Activated naive CD8-positive, alpha-beta T cell treated with anti-CD3 and anti-CD28 coated beads, Interleukin-2, amount 50 U/mL, for 24 hours (primary cell): ENCODE measurements at regions not wholly inside any gene's neighbourhood (a gene's known extent, or its start where the extent isn't known, plus 50 kb on each side); places are given as distances from the start of the nearest gene placed in this dataset.

Source experiments
- ATAC-seq: fragments of 150-1000 bp; cut with Tn5 transposase; one replicate; pipeline ENCODE4 v1.10.0; 2021
- DNase-seq: peaks from one replicate; pipeline ENCODE4 v3.0.0; 2021
- H3K27ac Mint-ChIP-seq: one replicate; pipeline ENCODE4 v1.8.0; 2021; ENCODE audit warnings: mild to moderate bottlenecking, mixed read lengths
- H3K27me3 Mint-ChIP-seq: one replicate; pipeline ENCODE4 v1.8.0; 2021; ENCODE audit warnings: mixed read lengths
- H3K36me3 Mint-ChIP-seq: one replicate; pipeline ENCODE4 v1.8.0; 2021; ENCODE audit warnings: low read depth, mixed read lengths
- H3K4me1 Mint-ChIP-seq: one replicate; pipeline ENCODE4 v1.8.0; 2021; ENCODE audit warnings: mixed read lengths
- H3K4me3 Mint-ChIP-seq: one replicate; pipeline ENCODE4 v1.8.0; 2021; ENCODE audit warnings: mild to moderate bottlenecking, moderate library complexity, mixed read lengths
- H3K9me3 Mint-ChIP-seq: one replicate; pipeline ENCODE4 v1.8.0; 2021; ENCODE audit warnings: mixed read lengths

DNA sequence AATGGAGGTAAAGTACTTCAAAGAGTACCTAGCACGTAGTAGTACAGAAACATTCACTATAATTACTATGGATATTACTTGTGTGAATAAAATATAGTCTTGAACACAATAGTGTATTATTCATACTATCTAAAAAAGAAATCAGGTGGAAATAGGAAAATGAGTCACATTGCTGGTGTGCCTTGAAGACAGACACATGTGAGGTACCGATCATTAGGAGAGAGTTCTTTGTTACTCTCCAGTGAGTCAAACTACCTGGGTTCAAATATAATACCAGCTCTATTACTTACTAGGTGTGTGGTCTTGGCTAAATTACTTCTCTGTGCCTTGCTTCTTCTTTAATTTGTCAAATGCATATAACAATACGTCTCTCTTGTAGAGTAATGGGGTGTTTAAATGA is 50.8 kb upstream of the BEND6 start:
- Mint-ChIP-seq H3K27ac (no peak overlapping the region), H3K9me3 (no peaks in the 10 kb centered on the region), H3K27me3 (peaks cover 10% of the 10 kb centered on the region), H3K4me1 (no peaks in the 10 kb centered on the region), H3K4me3 (no peak overlapping the region), H3K36me3 (no peaks in the 10 kb centered on the region)
- DNase-seq, result no peak
- ATAC-seq, result no peak

GRCh38 chr6:56902641-56903464 is 52.1 kb upstream of the BEND6 start:
- Mint-ChIP-seq H3K9me3 (no peaks in the 10 kb centered on the region), H3K4me3 (no peak overlapping the region), H3K36me3 (no peaks in the 10 kb centered on the region), H3K27ac (no peak overlapping the region), H3K27me3 (peaks cover 10% of the 10 kb centered on the region), H3K4me1 (no peaks in the 10 kb centered on the region)
- ATAC-seq, result no peak
- DNase-seq, result no peak

GRCh38 chr6:56900784-56901183 is 54.1 kb upstream of the BEND6 start:
- no peak overlapping the region for H3K4me3 Mint-ChIP-seq
- H3K4me1 Mint-ChIP-seq, result no peaks in the 10 kb centered on the region
- no peaks in the 10 kb centered on the region for H3K9me3 Mint-ChIP-seq
- no peak overlapping the region for H3K27ac Mint-ChIP-seq
- no peak for ATAC-seq
- H3K27me3 Mint-ChIP-seq, result peaks cover 8% of the 10 kb centered on the region
- DNase-seq, result no peak
- no peaks in the 10 kb centered on the region for H3K36me3 Mint-ChIP-seq

- Mint-ChIP-seq H3K27ac (no peak overlapping the region), H3K27me3 (peaks cover 4% of the 10 kb centered on the region), H3K36me3 (no peaks in the 10 kb centered on the region), H3K4me3 (no peak overlapping the region), H3K4me1 (no peaks in the 10 kb centered on the region), H3K9me3 (no peaks in the 10 kb centered on the region)
- ATAC-seq (no peak), DNase-seq (no peak)
Measured at GRCh38 chr6:56899753-56900152, 55.2 kb upstream of the BEND6 start.

DNA sequence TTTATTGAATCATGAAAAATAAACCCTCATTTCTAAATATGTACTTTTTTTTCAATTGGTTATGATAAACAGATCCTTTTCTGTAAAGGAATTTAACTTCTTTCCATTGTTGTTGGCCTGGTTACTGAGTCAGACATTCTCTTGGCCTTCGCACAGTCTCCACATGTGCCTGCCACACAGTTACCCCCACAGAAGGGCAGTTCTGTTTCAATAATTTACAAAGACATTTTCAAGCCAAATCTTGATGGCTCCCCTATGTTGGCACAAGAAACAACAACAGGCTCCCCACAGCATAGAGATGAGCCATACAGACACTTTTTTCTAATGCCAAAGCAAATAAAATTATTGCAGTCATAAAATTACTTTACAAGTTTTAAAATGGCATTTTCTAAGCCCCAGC is 55.6 kb upstream of the BEND6 start:
- Mint-ChIP-seq H3K4me1 (no peaks in the 10 kb centered on the region), H3K4me3 (no peak overlapping the region), H3K27me3 (peaks cover 4% of the 10 kb centered on the region), H3K9me3 (no peaks in the 10 kb centered on the region), H3K36me3 (no peaks in the 10 kb centered on the region), H3K27ac (no peak overlapping the region)
- DNase-seq (no peak), ATAC-seq (no peak)

DNA sequence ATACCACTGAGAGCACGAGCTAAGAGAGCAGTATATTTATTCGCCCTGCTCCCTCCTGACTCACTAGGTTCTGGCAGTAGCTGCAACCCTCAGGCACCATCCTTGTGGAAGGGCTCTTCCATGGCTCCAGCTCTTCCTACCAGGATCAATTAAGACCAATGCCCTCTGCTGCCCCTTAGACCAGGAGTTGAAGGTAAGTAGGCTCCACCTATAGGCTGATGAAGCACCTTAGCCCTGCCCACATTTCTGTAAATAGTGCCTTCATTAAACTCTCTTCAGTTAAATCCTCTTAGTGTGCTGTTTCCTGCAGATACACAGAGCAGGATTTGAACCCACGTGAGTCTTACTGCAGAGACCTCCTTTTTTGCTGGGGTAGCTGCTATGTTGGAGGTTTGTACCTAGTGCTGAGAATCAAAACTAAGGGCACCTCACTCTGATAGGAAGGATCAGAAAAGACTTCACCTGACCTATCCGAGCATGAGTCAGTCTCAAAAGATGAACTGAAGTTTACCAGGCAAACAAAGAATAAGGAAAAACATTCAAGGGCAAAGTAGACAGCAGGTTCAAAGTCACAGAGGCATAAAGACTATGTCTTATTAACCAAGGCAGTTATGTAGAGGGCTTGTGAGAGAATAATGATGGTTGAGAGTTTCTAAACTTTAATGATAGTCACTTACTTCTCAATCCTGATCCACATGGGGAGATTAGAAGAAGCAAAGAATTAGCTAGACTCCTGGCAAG is 56.9 kb upstream of the BEND6 start:
- Mint-ChIP-seq H3K4me1 (no peaks in the 10 kb centered on the region), H3K36me3 (no peaks in the 10 kb centered on the region)
- no peak for DNase-seq

DNA sequence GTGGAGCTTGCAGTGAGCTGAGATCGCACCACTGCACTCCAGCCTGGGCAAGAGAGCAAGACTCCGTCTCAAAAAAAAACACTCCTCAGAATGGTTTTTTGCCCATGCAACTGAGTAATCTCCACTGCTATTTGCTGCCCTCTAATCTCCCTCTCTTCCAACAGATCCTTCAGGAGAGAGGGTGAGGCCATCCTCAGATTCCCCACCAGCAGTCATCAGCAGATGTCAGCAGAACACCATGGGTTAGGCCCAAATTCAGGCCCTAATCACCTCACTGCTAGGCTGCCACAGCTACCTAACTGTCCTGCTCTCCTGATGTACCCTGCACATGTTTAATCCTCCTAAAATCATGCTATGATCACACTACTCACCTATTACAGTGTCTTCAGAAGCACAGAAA is 63.2 kb upstream of the BEND6 start:
- DNase-seq, result no peak
- no peaks in the 10 kb centered on the region for H3K9me3 Mint-ChIP-seq
- H3K27ac Mint-ChIP-seq, result no peak overlapping the region
- ATAC-seq, result no peak
- peaks cover 11% of the 10 kb centered on the region for H3K4me1 Mint-ChIP-seq
- H3K27me3 Mint-ChIP-seq, result no peaks in the 10 kb centered on the region
- H3K4me3 Mint-ChIP-seq, result no peak overlapping the region
- H3K36me3 Mint-ChIP-seq, result no peaks in the 10 kb centered on the region

More for the DNA sequence above, 56.9 kb upstream of the BEND6 start:
- Mint-ChIP-seq H3K9me3 (no peaks in the 10 kb centered on the region), H3K27ac (no peak overlapping the region), H3K4me3 (no peak overlapping the region), H3K27me3 (peaks cover 4% of the 10 kb centered on the region)
- no peak for ATAC-seq

- DNase-seq (no peak), ATAC-seq (no peak)
- no peak overlapping the region for H3K27ac Mint-ChIP-seq
- no peaks in the 10 kb centered on the region for H3K9me3 Mint-ChIP-seq
- H3K36me3 Mint-ChIP-seq, result no peaks in the 10 kb centered on the region
- H3K27me3 Mint-ChIP-seq, result no peaks in the 10 kb centered on the region
- peaks cover 11% of the 10 kb centered on the region for H3K4me1 Mint-ChIP-seq
- H3K4me3 Mint-ChIP-seq, result no peak overlapping the region
Measured at GRCh38 chr6:56890683-56891429, 64.1 kb upstream of the BEND6 start.

- ATAC-seq, result no peak
- Mint-ChIP-seq H3K27me3 (no peaks in the 10 kb centered on the region), H3K4me1 (peaks cover 11% of the 10 kb centered on the region), H3K4me3 (no peak overlapping the region), H3K27ac (no peak overlapping the region), H3K9me3 (no peaks in the 10 kb centered on the region), H3K36me3 (no peaks in the 10 kb centered on the region)
- no peak for DNase-seq
Measured at GRCh38 chr6:56890066-56890465, 64.8 kb upstream of the BEND6 start.

DNA sequence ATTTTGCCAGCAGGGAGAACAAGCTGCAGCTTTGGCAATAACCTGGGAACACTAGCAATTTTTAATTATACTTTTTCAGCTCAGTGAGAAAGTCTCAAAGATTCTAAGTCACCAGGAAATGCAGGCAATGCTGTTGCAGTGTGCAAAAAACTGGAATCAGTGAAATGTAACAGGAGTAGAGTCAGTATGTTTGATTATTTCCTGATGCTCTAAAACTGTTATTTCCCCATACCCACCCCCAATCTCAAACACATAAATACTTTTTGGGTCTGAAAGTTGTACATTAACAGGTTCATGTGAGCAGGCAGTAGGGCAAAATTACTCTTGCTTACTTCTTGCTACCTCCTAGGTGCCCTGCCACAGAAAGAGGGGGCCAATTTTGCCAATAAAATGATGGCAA is 65.4 kb upstream of the BEND6 start:
- Mint-ChIP-seq H3K27me3 (no peaks in the 10 kb centered on the region), H3K27ac (no peak overlapping the region), H3K36me3 (no peaks in the 10 kb centered on the region), H3K4me3 (no peak overlapping the region), H3K9me3 (no peaks in the 10 kb centered on the region), H3K4me1 (peaks cover 11% of the 10 kb centered on the region)
- no peak for ATAC-seq
- no peak for DNase-seq

- Mint-ChIP-seq H3K9me3 (no peaks in the 10 kb centered on the region), H3K36me3 (no peaks in the 10 kb centered on the region), H3K27me3 (no peaks in the 10 kb centered on the region), H3K4me3 (no peak overlapping the region), H3K4me1 (peaks cover 11% of the 10 kb centered on the region), H3K27ac (no peak overlapping the region)
- ATAC-seq (no peak), DNase-seq (no peak)
Measured at GRCh38 chr6:56888687-56889086, 66.2 kb upstream of the BEND6 start.

DNA sequence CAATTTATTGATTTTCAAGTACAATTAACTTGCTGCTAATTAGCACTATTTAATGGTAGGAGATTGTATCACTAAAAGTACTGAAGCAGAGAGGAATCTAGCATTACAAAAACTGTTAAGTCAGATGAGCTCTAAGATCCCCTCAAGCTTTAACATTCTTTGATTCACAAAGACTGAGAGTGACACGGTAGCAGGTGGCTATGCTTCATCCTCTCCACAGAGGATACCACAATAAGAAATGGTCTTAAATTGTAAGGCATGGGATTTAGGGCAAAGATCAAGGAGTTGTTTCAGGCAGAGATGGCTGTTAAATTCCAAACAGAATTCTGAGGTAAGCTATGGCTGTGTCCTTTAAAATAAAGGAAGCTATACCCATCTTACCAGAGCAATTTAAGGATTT is 67.8 kb upstream of the BEND6 start:
- no peak for DNase-seq
- H3K4me1 Mint-ChIP-seq, result peaks cover 11% of the 10 kb centered on the region
- H3K36me3 Mint-ChIP-seq, result no peaks in the 10 kb centered on the region
- no peaks in the 10 kb centered on the region for H3K27me3 Mint-ChIP-seq
- no peak overlapping the region for H3K27ac Mint-ChIP-seq
- H3K9me3 Mint-ChIP-seq, result no peaks in the 10 kb centered on the region
- no peak overlapping the region for H3K4me3 Mint-ChIP-seq
- ATAC-seq, result no peak

GRCh38 chr6:56877922-56878321 is 77.0 kb upstream of the BEND6 start:
- DNase-seq (no peak), ATAC-seq (no peak)
- peaks cover 9% of the 10 kb centered on the region for H3K27me3 Mint-ChIP-seq
- H3K4me3 Mint-ChIP-seq, result no peak overlapping the region
- no peak overlapping the region for H3K27ac Mint-ChIP-seq
- H3K9me3 Mint-ChIP-seq, result no peaks in the 10 kb centered on the region
- H3K4me1 Mint-ChIP-seq, result no peaks in the 10 kb centered on the region
- no peaks in the 10 kb centered on the region for H3K36me3 Mint-ChIP-seq

- DNase-seq (no peak), ATAC-seq (no peak)
- Mint-ChIP-seq H3K36me3 (no peaks in the 10 kb centered on the region), H3K4me3 (no peak overlapping the region), H3K27me3 (peaks cover 9% of the 10 kb centered on the region), H3K9me3 (no peaks in the 10 kb centered on the region), H3K27ac (no peak overlapping the region), H3K4me1 (no peaks in the 10 kb centered on the region)
Measured at GRCh38 chr6:56875961-56876360, 78.9 kb upstream of the BEND6 start.

GRCh38 chr6:56875523-56875922 is 79.4 kb upstream of the BEND6 start:
- H3K27ac Mint-ChIP-seq, result no peak overlapping the region

More at GRCh38 chr6:56875523-56875922, 79.4 kb upstream of the BEND6 start:
- no peak overlapping the region for H3K4me3 Mint-ChIP-seq
- ATAC-seq, result no peak
- DNase-seq, result no peak
- peaks cover 10% of the 10 kb centered on the region for H3K27me3 Mint-ChIP-seq
- no peaks in the 10 kb centered on the region for H3K36me3 Mint-ChIP-seq
- no peaks in the 10 kb centered on the region for H3K4me1 Mint-ChIP-seq
- H3K9me3 Mint-ChIP-seq, result no peaks in the 10 kb centered on the region
